K562 (cell line): ENCODE measurements at regions not wholly inside any gene's neighbourhood (a gene's known extent, or its start where the extent isn't known, plus 50 kb on each side); places are given as distances from the start of the nearest gene placed in this dataset.

Experiments
- ATAC-seq: fragments of 200-7000 bp; cut with Tn5 transposase; 3 replicates; pipeline ENCODE4 v1.9.1; 2020; ENCODE audit warnings: moderate library complexity
- BruUV-seq: library from RNA; stranded (reverse); fragments of 400-500 nt; replicated peaks from 2 replicates; lab custom pipeline; 2021; lab: Mats Ljungman, UMichigan
- CTCF ChIA-PET: fragments of 300-600 bp; formaldehyde crosslinking; extraction: SDS; loops from one replicate; lab custom pipeline; 2021; ENCODE audit warnings: low intra/inter-chr PET ratio; lab: Yijun Ruan, JAX
- POLR2A ChIA-PET: fragments of 300-600, 350-650 bp; sonication (Branson Sonifier 250); formaldehyde crosslinking; extraction: SDS; loops from one replicate; lab custom pipeline; 2021; ENCODE audit warnings: antibody characterized with exemption, inconsistent platforms; lab: Yijun Ruan, JAX
- DNase-seq, 4 experiments: peaks; one replicate each; pipeline versions ENCODE4 v3.0.0 to v3.0.0-alpha.2; 2011 to 2018; ENCODE audit warnings: low spot score in 3 of 4, mixed read lengths in 3 of 4; ENCODE audit errors: extremely low read depth in 1 of 4
- FAIRE-seq: peaks from 2 replicates; lab custom pipeline; 2011; peaks lifted over from hg19 to GRCh38; lab: Jason Lieb, UNC
- H2AFZ ChIP-seq: 2 replicates; pipeline ENCODE4 v1.6.0; 2011; ENCODE audit warnings: low read depth, low read length, control low read depth, inconsistent platforms
- H3K27ac ChIP-seq: fragments of 200-600 bp; 3 replicates; pipeline ENCODE4 v1.8.0; 2011; ENCODE audit warnings: low read depth, mild to moderate bottlenecking, control low read depth, inconsistent platforms, low read length, moderate library complexity, mixed read lengths; ENCODE audit errors: extremely low read depth
- H3K27me3 ChIP-seq, 2 experiments: fragments of 300-600 bp in 1 of 2; 2 replicates in 1 of 2; 3 replicates in 1 of 2; pipeline versions ENCODE4 v1.6.0 to v1.8.0; 2011; ENCODE audit warnings: inconsistent platforms in 2 of 2, low read length in 2 of 2, mild to moderate bottlenecking in 1 of 2, mixed read lengths in 1 of 2, moderate library complexity in 1 of 2; ENCODE audit not compliant: control insufficient read depth in 2 of 2, insufficient read depth in 2 of 2
- H3K36me3 ChIP-seq: fragments of 300-600 bp; 3 replicates; pipeline ENCODE4 v1.8.0; 2011; ENCODE audit warnings: mild to moderate bottlenecking, low read length, inconsistent platforms; ENCODE audit not compliant: control insufficient read depth, insufficient read depth
- H3K4me1 ChIP-seq, 2 experiments: fragments of 200-600 bp in 1 of 2; replicated peaks in 1 of 2; 2 replicates in 1 of 2; 3 replicates in 1 of 2; pipeline versions ENCODE4 v1.5.1 to v1.8.0; 2011; ENCODE audit warnings: inconsistent platforms in 2 of 2, low read length in 2 of 2, mild to moderate bottlenecking in 1 of 2, mixed read lengths in 1 of 2, moderate library complexity in 1 of 2; ENCODE audit not compliant: control insufficient read depth in 2 of 2, insufficient read depth in 2 of 2
- H3K4me2 ChIP-seq: 2 replicates; pipeline ENCODE4 v1.6.1; 2011; ENCODE audit warnings: low read length, control low read depth, inconsistent platforms, mixed read lengths; ENCODE audit not compliant: insufficient read depth
- H3K4me3 ChIP-seq: fragments of 200-600 bp; sonication (generic), shearing (Covaris generic); 2 replicates; pipeline ENCODE4 v1.5.1; 2016; ENCODE audit warnings: control low read depth, inconsistent platforms
- H3K79me2 ChIP-seq: fragments of 200-600 bp; 3 replicates; pipeline ENCODE4 v1.8.0; 2011; ENCODE audit warnings: low read length, inconsistent platforms; ENCODE audit not compliant: control insufficient read depth, insufficient read depth
- H3K9ac ChIP-seq, 2 experiments: 2 replicates each; pipeline versions ENCODE4 v1.6.0 to v1.6.1; 2011; ENCODE audit warnings: low read depth in 2 of 2, low read length in 2 of 2, control low read depth in 1 of 2, inconsistent platforms in 1 of 2, mild to moderate bottlenecking in 1 of 2, mixed read lengths in 1 of 2; ENCODE audit not compliant: insufficient read depth in 1 of 2
- H3K9me1 ChIP-seq: one replicate; pipeline ENCODE4 v1.6.0; 2011; ENCODE audit warnings: inconsistent platforms, mild to moderate bottlenecking, low read length, moderate library complexity; ENCODE audit not compliant: control insufficient read depth, insufficient read depth
- H3K9me3 ChIP-seq: replicated peaks from 2 replicates; pipeline ENCODE4 v1.5.1; 2011; ENCODE audit warnings: low read depth, low read length, inconsistent platforms; ENCODE audit not compliant: control insufficient read depth, insufficient read depth
- H4K20me1 ChIP-seq: replicated peaks from 2 replicates; pipeline ENCODE4 v1.6.1; 2011; ENCODE audit warnings: low read length, inconsistent platforms, mixed read lengths; ENCODE audit not compliant: control insufficient read depth, insufficient read depth
- BCL6 ChIP-seq: fragments of 250-450 bp; sonication (Bioruptor Pico); IDR thresholded peaks from 2 replicates; pipeline ENCODE4 v1.4.0; 2020
- BRF1 ChIP-seq: IDR thresholded peaks from 3 replicates; pipeline ENCODE4 v1.6.1; 2011; ENCODE audit warnings: borderline replicate concordance, mild to moderate bottlenecking; ENCODE audit not compliant: insufficient read length; ENCODE audit errors: extremely low read depth
- EP400 ChIP-seq: fragments of 450-650 bp; IDR thresholded peaks from 2 replicates; pipeline ENCODE4 v1.6.1; 2017; ENCODE audit warnings: antibody characterized with exemption, mild to moderate bottlenecking, moderate library complexity
- ETS2 ChIP-seq: IDR thresholded peaks from 2 replicates; pipeline ENCODE4 v1.6.1; 2016; ENCODE audit warnings: borderline replicate concordance, missing genetic modification characterization, mild to moderate bottlenecking, moderate library complexity, missing compliant biosample characterization; ENCODE audit not compliant: poor library complexity, severe bottlenecking
- FOXM1 ChIP-seq, 2 experiments: fragments of 450-650 bp in 1 of 2; sonication (generic) in 1 of 2; formaldehyde crosslinking in 1 of 2; IDR thresholded peaks; 2 replicates each; pipeline versions ENCODE4 v1.6.1 to v1.9.0; 2017 to 2022; ENCODE audit warnings: low read depth in 2 of 2, mild to moderate bottlenecking in 2 of 2, missing genetic modification reagents in 1 of 2, moderate library complexity in 1 of 2
- HSF4 ChIP-seq: fragments of 250-450 bp; sonication (Bioruptor Pico); IDR thresholded peaks from 2 replicates; pipeline ENCODE4 v2.1.2; 2022; ENCODE audit warnings: mild to moderate bottlenecking, moderate library complexity, borderline replicate concordance
- MECOM ChIP-seq: fragments of 250-450 bp; sonication (Bioruptor Pico); IDR thresholded peaks from 2 replicates; pipeline ENCODE4 v1.8.0; 2022; ENCODE audit warnings: inconsistent platforms
- RBFOX2 ChIP-seq: fragments of 200-400 bp; formaldehyde crosslinking; IDR thresholded peaks from 2 replicates; pipeline ENCODE4 v1.6.1; 2017; ENCODE audit warnings: low read depth, mild to moderate bottlenecking, low read length, moderate library complexity
- SMARCB1 ChIP-seq: IDR thresholded peaks from 2 replicates; pipeline ENCODE4 v1.6.1; 2011; ENCODE audit warnings: improper control_type of control experiment, low read depth; ENCODE audit not compliant: insufficient read length
- ZKSCAN1 ChIP-seq: fragments of 150-350 bp; IDR thresholded peaks from 2 replicates; pipeline ENCODE4 v1.6.1; 2016; ENCODE audit warnings: low read depth, low read length
- ZNF134 ChIP-seq: fragments of 250-450 bp; sonication (Bioruptor Pico); conservative IDR thresholded peaks from 2 replicates; pipeline ENCODE4 v1.4.0; 2020
- ZNF76 ChIP-seq: fragments of 250-450 bp; sonication (Bioruptor Pico); IDR thresholded peaks from 2 replicates; pipeline ENCODE4 v1.4.0; 2020; ENCODE audit warnings: mild to moderate bottlenecking, moderate library complexity, borderline replicate concordance
- ZNF785 ChIP-seq: fragments of 250-450 bp; sonication (Bioruptor Pico); IDR thresholded peaks from 2 replicates; pipeline ENCODE4 v1.4.0; 2020; ENCODE audit warnings: mild to moderate bottlenecking
- WGBS: fragments of 100-300 bp; shearing (Covaris generic); methylation state at CpG from one replicate; pipeline ENCODE4 v1.1.6; 2016; ENCODE audit warnings: low coverage, mixed read lengths; ENCODE audit not compliant: insufficient coverage; ENCODE audit errors: missing lambda C conversion rate; 5-methylcytosine and 5-hydroxymethylcytosine counted together
- in situ Hi-C: fragments of 300-500 bp; cut with MboI; formaldehyde crosslinking; loops from 4 replicates; pipeline ENCODE4 v1.15.0; 2018; ENCODE audit warnings: inconsistent platforms, mixed read lengths
- intact Hi-C: fragments of 100-400 bp; cut with micrococcal nuclease; formaldehyde crosslinking; loops from 2 replicates; pipeline ENCODE4 v1.14.2; 2022
- TF ChIP-seq, protein P1 (sequence below): sonication (generic); formaldehyde crosslinking; IDR thresholded peaks from 2 replicates; pipeline ENCODE4 v1.8.0; 2022; ENCODE audit warnings: mild to moderate bottlenecking, missing genetic modification reagents
- TF ChIP-seq, protein P2 (sequence below): fragments of 450-650 bp; formaldehyde crosslinking; IDR thresholded peaks from 2 replicates; pipeline ENCODE4 v1.4.0; 2020; ENCODE audit warnings: mild to moderate bottlenecking, moderate library complexity

DNA sequence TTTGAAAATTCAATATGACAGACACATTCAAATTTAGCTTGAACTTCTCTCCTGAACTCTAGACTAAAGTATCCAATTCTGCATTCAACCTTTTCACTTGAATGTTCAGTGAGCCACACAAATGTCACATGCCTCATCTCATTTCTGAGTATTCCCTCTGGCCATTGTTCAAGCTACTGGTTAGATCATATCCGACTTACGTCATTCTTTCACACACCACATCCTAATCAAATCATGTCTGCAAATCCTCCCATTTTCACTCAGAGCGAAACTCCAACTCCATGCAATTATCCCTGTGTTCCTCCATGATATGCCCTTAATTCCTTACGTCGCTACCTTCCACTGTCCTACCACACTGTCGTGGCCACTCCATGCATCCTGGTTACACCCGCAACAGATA, 425.1 kb downstream of the CBLN2 start:
- ATAC-seq, result no peak

More for the DNA sequence above, 425.1 kb downstream of the CBLN2 start:
- Histone ChIP-seq H4K20me1 (no peaks in the 10 kb centered on the region), H3K27me3 (no peaks in the 10 kb centered on the region), H3K79me2 (no peaks in the 10 kb centered on the region), H3K4me1 (no peaks in the 10 kb centered on the region), H3K9ac (no peak overlapping the region), H3K9me1 (no peaks in the 10 kb centered on the region), H3K9me3 (no peaks in the 10 kb centered on the region), H3K36me3 (no peaks in the 10 kb centered on the region), H3K4me3 (no peak overlapping the region), H2AFZ (no peak overlapping the region), H3K4me2 (no peak overlapping the region), H3K27ac (no peak overlapping the region)
- DNase-seq, result no peak
- intact Hi-C loops (no loop called here), in situ Hi-C loops (no loop called here)
- BruUV-seq, result no TSS peak
- TF ChIP-seq MECOM (CRISPR knock-in tag) (no peak), EP400 (no peak), ZNF785 (CRISPR knock-in tag) (no peak), HSF4 (no peak), ZNF134 (CRISPR knock-in tag) (no peak), SMARCB1 (no peak), ZNF76 (no peak), ZKSCAN1 (no peak), ETS2 (tag) (no peak), RBFOX2 (no peak), FOXM1 (IDR thresholded peaks at IDR 0.05; ENCODE audit: low read depth) (no peak), FOXM1 (CRISPR knock-in tag; IDR thresholded peaks at IDR 0.05; ENCODE audit: low read depth) (no peak), BRF1 (no peak), BCL6 (CRISPR knock-in tag) (no peak)
- TF ChIP-seq, protein P1, sequence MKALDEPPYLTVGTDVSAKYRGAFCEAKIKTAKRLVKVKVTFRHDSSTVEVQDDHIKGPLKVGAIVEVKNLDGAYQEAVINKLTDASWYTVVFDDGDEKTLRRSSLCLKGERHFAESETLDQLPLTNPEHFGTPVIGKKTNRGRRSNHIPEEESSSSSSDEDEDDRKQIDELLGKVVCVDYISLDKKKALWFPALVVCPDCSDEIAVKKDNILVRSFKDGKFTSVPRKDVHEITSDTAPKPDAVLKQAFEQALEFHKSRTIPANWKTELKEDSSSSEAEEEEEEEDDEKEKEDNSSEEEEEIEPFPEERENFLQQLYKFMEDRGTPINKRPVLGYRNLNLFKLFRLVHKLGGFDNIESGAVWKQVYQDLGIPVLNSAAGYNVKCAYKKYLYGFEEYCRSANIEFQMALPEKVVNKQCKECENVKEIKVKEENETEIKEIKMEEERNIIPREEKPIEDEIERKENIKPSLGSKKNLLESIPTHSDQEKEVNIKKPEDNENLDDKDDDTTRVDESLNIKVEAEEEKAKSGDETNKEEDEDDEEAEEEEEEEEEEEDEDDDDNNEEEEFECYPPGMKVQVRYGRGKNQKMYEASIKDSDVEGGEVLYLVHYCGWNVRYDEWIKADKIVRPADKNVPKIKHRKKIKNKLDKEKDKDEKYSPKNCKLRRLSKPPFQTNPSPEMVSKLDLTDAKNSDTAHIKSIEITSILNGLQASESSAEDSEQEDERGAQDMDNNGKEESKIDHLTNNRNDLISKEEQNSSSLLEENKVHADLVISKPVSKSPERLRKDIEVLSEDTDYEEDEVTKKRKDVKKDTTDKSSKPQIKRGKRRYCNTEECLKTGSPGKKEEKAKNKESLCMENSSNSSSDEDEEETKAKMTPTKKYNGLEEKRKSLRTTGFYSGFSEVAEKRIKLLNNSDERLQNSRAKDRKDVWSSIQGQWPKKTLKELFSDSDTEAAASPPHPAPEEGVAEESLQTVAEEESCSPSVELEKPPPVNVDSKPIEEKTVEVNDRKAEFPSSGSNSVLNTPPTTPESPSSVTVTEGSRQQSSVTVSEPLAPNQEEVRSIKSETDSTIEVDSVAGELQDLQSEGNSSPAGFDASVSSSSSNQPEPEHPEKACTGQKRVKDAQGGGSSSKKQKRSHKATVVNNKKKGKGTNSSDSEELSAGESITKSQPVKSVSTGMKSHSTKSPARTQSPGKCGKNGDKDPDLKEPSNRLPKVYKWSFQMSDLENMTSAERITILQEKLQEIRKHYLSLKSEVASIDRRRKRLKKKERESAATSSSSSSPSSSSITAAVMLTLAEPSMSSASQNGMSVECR (CRISPR knock-in tag), result no peak
- TF ChIP-seq, protein P2, sequence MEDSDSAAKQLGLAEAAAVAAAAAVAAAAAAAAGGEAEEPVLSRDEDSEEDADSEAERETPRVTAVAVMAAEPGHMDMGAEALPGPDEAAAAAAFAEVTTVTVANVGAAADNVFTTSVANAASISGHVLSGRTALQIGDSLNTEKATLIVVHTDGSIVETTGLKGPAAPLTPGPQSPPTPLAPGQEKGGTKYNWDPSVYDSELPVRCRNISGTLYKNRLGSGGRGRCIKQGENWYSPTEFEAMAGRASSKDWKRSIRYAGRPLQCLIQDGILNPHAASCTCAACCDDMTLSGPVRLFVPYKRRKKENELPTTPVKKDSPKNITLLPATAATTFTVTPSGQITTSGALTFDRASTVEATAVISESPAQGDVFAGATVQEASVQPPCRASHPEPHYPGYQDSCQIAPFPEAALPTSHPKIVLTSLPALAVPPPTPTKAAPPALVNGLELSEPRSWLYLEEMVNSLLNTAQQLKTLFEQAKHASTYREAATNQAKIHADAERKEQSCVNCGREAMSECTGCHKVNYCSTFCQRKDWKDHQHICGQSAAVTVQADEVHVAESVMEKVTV, result no peak
- no peak for FAIRE-seq
- CTCF ChIA-PET, result no interaction called here
- POLR2A ChIA-PET, result no interaction called here
- 0% methylated on average over 7 of the region's 7 CpGs for WGBS
